ENCODE measurements at regions not wholly inside any gene's neighbourhood (a gene's known extent, or its start where the extent isn't known, plus 50 kb on each side); places are given as distances from the start of the nearest gene placed in this dataset.
"Not testable (repeated sequence)": the region's sequence is repeated elsewhere in the genome, so short reads cannot be mapped to it uniquely, and the experiment has no call there.

GRCh38 chr1:188004849-188005248, 1176.1 kb downstream of the PLA2G4A start:
- Histone ChIP-seq H3K4me1 (no peaks in the 10 kb centered on the region), H3K27ac (no peak overlapping the region), H3K36me3 (no peaks in the 10 kb centered on the region), H3K4me3 (no peak overlapping the region), H3K9me3 (peaks cover 0 to 20% (median 9%) of the 10 kb centered on the region in 8 donors), H3K27me3 (replicated peaks in 1 of 7) (no peaks in the 10 kb centered on the region)
- WGBS, 5 donors: 72 to 94% (median 82%) methylated on average over 1 of the region's 1 CpG
- intact Hi-C loops (cut with DNase I; ENCODE audit: low total_unique reads): no loop called here
- DNase-seq: no peak
- TF ChIP-seq POLR2AphosphoS5 (IDR thresholded peaks at IDR 0.05) (no peak), POLR2A (IDR thresholded peaks at IDR 0.05) (no peak)
- TF ChIP-seq, protein P1, sequence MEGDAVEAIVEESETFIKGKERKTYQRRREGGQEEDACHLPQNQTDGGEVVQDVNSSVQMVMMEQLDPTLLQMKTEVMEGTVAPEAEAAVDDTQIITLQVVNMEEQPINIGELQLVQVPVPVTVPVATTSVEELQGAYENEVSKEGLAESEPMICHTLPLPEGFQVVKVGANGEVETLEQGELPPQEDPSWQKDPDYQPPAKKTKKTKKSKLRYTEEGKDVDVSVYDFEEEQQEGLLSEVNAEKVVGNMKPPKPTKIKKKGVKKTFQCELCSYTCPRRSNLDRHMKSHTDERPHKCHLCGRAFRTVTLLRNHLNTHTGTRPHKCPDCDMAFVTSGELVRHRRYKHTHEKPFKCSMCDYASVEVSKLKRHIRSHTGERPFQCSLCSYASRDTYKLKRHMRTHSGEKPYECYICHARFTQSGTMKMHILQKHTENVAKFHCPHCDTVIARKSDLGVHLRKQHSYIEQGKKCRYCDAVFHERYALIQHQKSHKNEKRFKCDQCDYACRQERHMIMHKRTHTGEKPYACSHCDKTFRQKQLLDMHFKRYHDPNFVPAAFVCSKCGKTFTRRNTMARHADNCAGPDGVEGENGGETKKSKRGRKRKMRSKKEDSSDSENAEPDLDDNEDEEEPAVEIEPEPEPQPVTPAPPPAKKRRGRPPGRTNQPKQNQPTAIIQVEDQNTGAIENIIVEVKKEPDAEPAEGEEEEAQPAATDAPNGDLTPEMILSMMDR (IDR thresholded peaks at IDR 0.05 in 8 of 11, conservative IDR thresholded peaks at IDR 0.05 in 3 of 11): no peak

DNA sequence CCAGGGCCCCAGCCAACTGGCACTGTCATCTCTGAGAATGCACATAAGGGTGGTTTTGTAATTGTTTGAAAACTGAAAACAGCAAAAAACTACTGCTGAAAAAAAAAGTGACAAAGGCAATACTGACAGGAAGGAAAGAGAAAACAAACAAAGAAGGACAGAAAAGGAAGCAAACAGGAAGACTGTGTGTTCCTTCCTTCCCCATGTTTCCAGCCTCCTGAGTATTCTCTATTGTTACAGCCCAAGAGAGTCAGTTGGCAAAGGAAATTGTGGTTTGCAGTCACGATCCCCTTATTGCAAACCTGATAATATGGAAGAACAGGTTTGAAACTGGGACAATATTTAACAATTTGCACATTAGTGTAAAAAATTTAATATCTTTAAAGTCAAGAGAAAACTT, 1177.6 kb downstream of the PLA2G4A start:
- intact Hi-C loops (cut with DNase I; ENCODE audit: low total_unique reads): no loop called here
- H3K27me3 ChIP-seq (replicated peaks in 1 of 7): no peaks in the 10 kb centered on the region
- no peak for TF ChIP-seq POLR2A (IDR thresholded peaks at IDR 0.05)
- TF ChIP-seq, protein P1 (IDR thresholded peaks at IDR 0.05 in 8 of 11, conservative IDR thresholded peaks at IDR 0.05 in 3 of 11): no peak
- no peak for TF ChIP-seq POLR2AphosphoS5 (IDR thresholded peaks at IDR 0.05)
- no peak for DNase-seq
- H3K27ac ChIP-seq: no peak overlapping the region
- no peak overlapping the region for H3K4me3 ChIP-seq
- H3K36me3 ChIP-seq: no peaks in the 10 kb centered on the region
- WGBS, 5 donors: 7 to 18% (median 13%) methylated on average over 1 of the region's 1 CpG
- H3K9me3 ChIP-seq: peaks cover 0 to 20% (median 12%) of the 10 kb centered on the region in 8 donors
- no peaks in the 10 kb centered on the region for H3K4me1 ChIP-seq

- H3K4me3 ChIP-seq; H3K4me1 ChIP-seq; DNase-seq; H3K27me3 ChIP-seq (replicated peaks in 1 of 7); H3K27ac ChIP-seq; H3K36me3 ChIP-seq; intact Hi-C loops (cut with DNase I; ENCODE audit: low total_unique reads): not testable (repeated sequence)
- H3K9me3 ChIP-seq: peaks cover 0 to 16% (median 5%) of the 10 kb centered on the region in 8 donors
- WGBS, 5 donors: 93 to 97% (median 94%) methylated on average over 28 to 49 of the region's 49 CpGs
Measured at GRCh38 chr1:188013222-188013849, 1184.6 kb downstream of the PLA2G4A start.

DNA sequence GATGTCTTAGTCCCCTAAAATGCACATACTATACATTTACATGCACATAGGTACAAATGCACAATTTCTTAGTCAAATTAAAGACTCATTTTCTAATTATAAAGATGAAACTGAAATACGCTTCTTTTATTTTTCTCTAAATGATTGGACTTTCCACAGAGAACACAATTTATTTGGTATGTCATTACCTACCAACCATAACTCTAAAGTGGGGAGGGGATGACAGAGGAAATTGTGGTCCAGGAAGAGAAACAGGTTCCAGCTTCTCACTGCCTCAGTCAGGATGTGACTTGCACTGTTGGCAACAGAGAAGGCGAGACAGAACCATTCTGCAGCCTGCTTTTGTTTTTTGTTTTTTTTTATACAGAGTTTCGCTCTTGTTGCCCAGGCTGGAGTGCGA, 1189.2 kb downstream of the PLA2G4A start:
- Histone ChIP-seq H3K36me3 (no peaks in the 10 kb centered on the region), H3K9me3 (peaks cover 0 to 9% (median 4%) of the 10 kb centered on the region in 8 donors), H3K4me3 (no peak overlapping the region), H3K27ac (no peak overlapping the region), H3K27me3 (replicated peaks in 1 of 7) (no peaks in the 10 kb centered on the region), H3K4me1 (no peaks in the 10 kb centered on the region)
- no peak for DNase-seq
- intact Hi-C loops (cut with DNase I; ENCODE audit: low total_unique reads): no loop called here
- TF ChIP-seq, protein P1 (IDR thresholded peaks at IDR 0.05 in 8 of 11, conservative IDR thresholded peaks at IDR 0.05 in 3 of 11): no peak
- TF ChIP-seq POLR2AphosphoS5 (IDR thresholded peaks at IDR 0.05) (no peak), POLR2A (IDR thresholded peaks at IDR 0.05) (no peak)
- 74 to 90% (median 85%) methylated on average over 4 of the region's 4 CpGs for WGBS, 5 donors
